Fibroblast of lung (primary cell): ENCODE measurements at regions not wholly inside any gene's neighbourhood (a gene's known extent, or its start where the extent isn't known, plus 50 kb on each side); places are given as distances from the start of the nearest gene placed in this dataset.

ENCODE experiments used
- DNase-seq, 2 donors: peaks; one replicate each; pipeline versions ENCODE4 v3.0.0 to v3.0.0-alpha.2; 2010; ENCODE audit warnings: low read depth in 2 of 2
- H2AFZ ChIP-seq: 2 replicates; pipeline ENCODE4 v1.5.1; 2012; ENCODE audit warnings: low read length, control low read depth, inconsistent platforms
- H3K27ac ChIP-seq: 2 replicates; pipeline ENCODE4 v1.5.1; 2011; ENCODE audit warnings: low read length, control low read depth; ENCODE audit not compliant: insufficient read depth
- H3K27me3 ChIP-seq: 2 replicates; pipeline ENCODE4 v1.5.1; 2011; ENCODE audit warnings: mild to moderate bottlenecking, low read length; ENCODE audit not compliant: control insufficient read depth, insufficient read depth
- H3K36me3 ChIP-seq: 2 replicates; pipeline ENCODE4 v1.5.1; 2011; ENCODE audit warnings: low read length; ENCODE audit not compliant: control insufficient read depth, insufficient read depth
- H3K4me1 ChIP-seq: 2 replicates; pipeline ENCODE4 v1.5.1; 2011; ENCODE audit warnings: low read length; ENCODE audit not compliant: control insufficient read depth, insufficient read depth; ENCODE audit errors: extremely low read depth
- H3K4me2 ChIP-seq: 2 replicates; pipeline ENCODE4 v1.5.1; 2011; ENCODE audit warnings: low read length, control low read depth; ENCODE audit not compliant: insufficient read depth; ENCODE audit errors: extremely low read depth
- H3K4me3 ChIP-seq, 4 experiments: fragments of 200-600 bp in 1 of 4; sonication (generic) in 1 of 4; replicated peaks in 1 of 4; 2 replicates each; pipeline ENCODE4 v1.5.1; 2011 to 2016; ENCODE audit warnings: low read length in 4 of 4, low read depth in 3 of 4, mild to moderate bottlenecking in 3 of 4, control low read depth in 2 of 4, inconsistent platforms in 1 of 4, mixed read lengths in 1 of 4; ENCODE audit not compliant: insufficient read depth in 1 of 4; ENCODE audit errors: control extremely low read depth in 1 of 4
- H3K79me2 ChIP-seq: 2 replicates; pipeline ENCODE4 v1.5.1; 2012; ENCODE audit warnings: mild to moderate bottlenecking, low read length, inconsistent platforms; ENCODE audit not compliant: control insufficient read depth, insufficient read depth
- H3K9ac ChIP-seq: 2 replicates; pipeline ENCODE4 v1.5.1; 2011; ENCODE audit warnings: mild to moderate bottlenecking, low read length, control low read depth; ENCODE audit not compliant: insufficient read depth
- H3K9me3 ChIP-seq: 2 replicates; pipeline ENCODE4 v1.5.1; 2012; ENCODE audit warnings: low read depth, low read length; ENCODE audit not compliant: control insufficient read depth, insufficient read depth
- H4K20me1 ChIP-seq: 2 replicates; pipeline ENCODE4 v1.5.1; 2011; ENCODE audit warnings: low read length; ENCODE audit not compliant: control insufficient read depth, insufficient read depth; ENCODE audit errors: extremely low read depth
- CTCF ChIP-seq, 2 donors: IDR thresholded peaks in 1 of 2; conservative IDR thresholded peaks in 1 of 2; 1 replicate in 1 of 2; 2 replicates in 1 of 2; pipeline ENCODE4 v1.5.1; 2011 to 2012; ENCODE audit warnings: low read length in 2 of 2, control low read depth in 1 of 2, inconsistent platforms in 1 of 2, low read depth in 1 of 2, mild to moderate bottlenecking in 1 of 2
- EZH2 ChIP-seq: IDR thresholded peaks from 2 replicates; pipeline ENCODE4 v1.5.1; 2012; ENCODE audit warnings: low read length, control low read depth, mild to moderate bottlenecking; ENCODE audit errors: missing control alignments

- TF ChIP-seq EZH2 (no peak), CTCF (conservative IDR thresholded peaks at IDR 0.05 in 1 of 2, IDR thresholded peaks at IDR 0.05 in 1 of 2; ENCODE audit: low read depth in 1 of 2, low read length in 2 of 2) (no peak)
Observed at GRCh38 chr17:70479779-70480178, 310.4 kb downstream of the KCNJ2 start.

GRCh38 chr17:70483624-70484023 is 314.3 kb downstream of the KCNJ2 start:
- no peak overlapping the region for H3K9ac ChIP-seq
- no peak overlapping the region for H3K4me2 ChIP-seq
- no peak overlapping the region for H3K27ac ChIP-seq
- H3K36me3 ChIP-seq, result no peaks in the 10 kb centered on the region
- H3K9me3 ChIP-seq, result no peaks in the 10 kb centered on the region
- H4K20me1 ChIP-seq, result no peaks in the 10 kb centered on the region
- H3K4me1 ChIP-seq, result no peaks in the 10 kb centered on the region
- no peaks in the 10 kb centered on the region for H3K27me3 ChIP-seq
- DNase-seq, result no peak
- H2AFZ ChIP-seq, result no peak overlapping the region
- H3K79me2 ChIP-seq, result no peaks in the 10 kb centered on the region
- H3K4me3 ChIP-seq, result no peak overlapping the region
- TF ChIP-seq CTCF (conservative IDR thresholded peaks at IDR 0.05 in 1 of 2, IDR thresholded peaks at IDR 0.05 in 1 of 2; ENCODE audit: low read depth in 1 of 2, low read length in 2 of 2) (no peak), EZH2 (no peak)

More at GRCh38 chr17:70479779-70480178, 310.4 kb downstream of the KCNJ2 start:
- no peaks in the 10 kb centered on the region for H4K20me1 ChIP-seq
- no peaks in the 10 kb centered on the region for H3K36me3 ChIP-seq
- H3K9me3 ChIP-seq, result no peaks in the 10 kb centered on the region
- no peak for DNase-seq
- H2AFZ ChIP-seq, result no peak overlapping the region
- no peaks in the 10 kb centered on the region for H3K79me2 ChIP-seq
- H3K9ac ChIP-seq, result no peak overlapping the region
- H3K4me3 ChIP-seq, result no peak overlapping the region
- no peaks in the 10 kb centered on the region for H3K27me3 ChIP-seq
- no peak overlapping the region for H3K27ac ChIP-seq
- H3K4me2 ChIP-seq, result no peak overlapping the region
- no peaks in the 10 kb centered on the region for H3K4me1 ChIP-seq

- no peaks in the 10 kb centered on the region for H3K36me3 ChIP-seq
- no peaks in the 10 kb centered on the region for H4K20me1 ChIP-seq
- H3K27me3 ChIP-seq, result no peaks in the 10 kb centered on the region
- H3K9me3 ChIP-seq, result no peaks in the 10 kb centered on the region
- no peak overlapping the region for H3K27ac ChIP-seq
- DNase-seq, result no peak
- H3K9ac ChIP-seq, result no peak overlapping the region
- H3K4me3 ChIP-seq, result no peak overlapping the region
- no peak overlapping the region for H2AFZ ChIP-seq
- H3K4me1 ChIP-seq, result no peaks in the 10 kb centered on the region
- H3K79me2 ChIP-seq, result no peaks in the 10 kb centered on the region
- no peak for TF ChIP-seq EZH2
- no peak for TF ChIP-seq CTCF (conservative IDR thresholded peaks at IDR 0.05 in 1 of 2, IDR thresholded peaks at IDR 0.05 in 1 of 2; ENCODE audit: low read depth in 1 of 2, low read length in 2 of 2)
- no peak overlapping the region for H3K4me2 ChIP-seq
Observed at GRCh38 chr17:70484050-70484449, 314.7 kb downstream of the KCNJ2 start.
